GM19372 (cell line): ENCODE measurements at regions not wholly inside any gene's neighbourhood (a gene's known extent, or its start where the extent isn't known, plus 50 kb on each side); places are given as distances from the start of the nearest gene placed in this dataset.
"Not testable (repeated sequence)": the region's sequence is repeated elsewhere in the genome, so short reads cannot be mapped to it uniquely, and the experiment has no call there.

Experiments
- ATAC-seq: cut with Tn5 transposase; IDR thresholded peaks from one replicate; pipeline ENCODE4 v1.9.1; 2021; ENCODE audit warnings: mild to moderate bottlenecking, low read depth, moderate library complexity; ENCODE audit not compliant: unreplicated experiment

DNA sequence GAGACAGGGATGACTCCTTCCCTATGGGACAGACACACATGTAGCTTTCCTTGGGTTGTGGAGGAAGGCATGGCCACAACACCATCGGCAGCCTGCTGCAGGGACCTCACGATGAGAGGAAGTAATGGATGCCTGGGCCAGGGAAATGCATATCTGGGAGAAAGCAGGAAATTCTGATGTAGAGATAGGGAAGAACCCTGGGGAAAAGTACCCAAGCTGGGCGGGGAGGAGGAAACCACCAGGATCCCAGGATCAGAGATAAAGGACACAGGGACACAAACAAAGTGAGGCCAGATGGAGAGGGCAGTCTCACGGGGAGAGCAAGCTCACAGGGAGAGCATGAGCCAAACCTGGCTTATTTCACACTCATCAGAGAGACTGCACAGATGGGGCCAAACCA is 294.7 kb upstream of the TEKT4 start:
- ATAC-seq, result not testable (repeated sequence)

DNA sequence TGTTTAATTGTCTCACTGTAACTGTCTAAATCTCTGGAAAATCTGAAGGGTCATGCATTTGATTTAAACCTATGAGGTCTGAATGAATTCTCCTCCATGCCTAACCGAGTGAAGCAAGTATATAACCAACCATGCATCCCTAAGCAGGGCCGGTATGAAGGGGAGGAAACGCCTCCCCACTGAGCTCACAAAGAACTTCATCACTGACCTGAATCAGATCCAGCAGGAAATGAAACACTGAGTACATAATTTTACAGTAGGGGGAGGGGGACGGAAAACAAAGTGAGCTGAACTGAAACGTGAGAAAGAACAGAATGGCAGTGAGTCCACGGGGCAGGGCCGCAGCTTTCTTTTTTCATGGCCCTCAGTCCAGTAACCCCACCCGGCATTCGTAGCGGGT is 294.1 kb upstream of the TEKT4 start:
- ATAC-seq, result not testable (repeated sequence)

DNA sequence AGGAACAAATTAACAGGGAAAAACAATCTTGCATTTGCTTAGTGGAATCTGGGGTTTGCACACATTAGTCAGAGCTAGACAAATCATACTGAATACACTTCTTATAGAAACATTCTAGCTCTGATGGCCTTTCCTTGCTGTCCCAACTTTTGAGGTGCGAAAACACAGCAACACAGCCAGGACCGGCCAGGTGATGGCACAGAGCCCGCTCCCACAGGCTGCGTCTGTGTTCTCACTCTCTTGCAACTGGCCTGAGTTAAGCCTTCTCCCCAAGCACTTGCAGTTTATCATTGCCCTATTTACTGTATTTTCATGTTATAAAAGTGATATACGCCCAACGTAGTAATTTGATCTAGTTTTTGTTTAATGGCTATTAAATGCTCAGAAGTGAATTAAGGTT is 292.0 kb upstream of the TEKT4 start:
- not testable (repeated sequence) for ATAC-seq

DNA sequence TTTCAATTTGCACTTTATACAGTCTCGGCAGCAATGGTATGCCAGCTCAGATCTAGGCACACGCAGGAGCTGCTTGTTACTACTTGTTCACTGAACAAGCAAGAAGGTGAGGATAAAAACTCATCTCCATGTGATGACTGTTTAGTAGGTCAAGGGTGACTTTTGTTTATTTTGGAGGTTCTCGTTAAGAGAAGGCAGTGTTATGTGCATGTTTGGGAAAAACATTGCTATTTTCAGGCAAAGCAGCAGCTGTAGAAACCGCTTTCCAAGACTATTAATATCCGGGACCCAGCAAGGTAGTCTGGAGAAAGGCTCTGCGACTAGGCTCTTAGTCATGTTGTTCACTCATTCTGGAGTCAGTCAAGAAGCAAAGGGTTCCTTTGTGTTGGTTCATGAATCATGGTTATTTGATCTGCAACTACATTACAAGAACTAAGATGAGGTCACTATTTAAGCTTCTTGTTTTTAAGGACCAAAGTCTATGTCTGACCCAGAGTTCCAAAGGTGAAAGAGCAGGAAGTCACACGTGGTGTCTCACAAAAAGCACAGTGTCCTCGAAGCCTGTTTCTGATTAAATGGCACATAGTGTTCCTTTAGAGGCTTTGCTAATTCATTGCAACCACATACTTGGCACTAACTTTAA is 288.0 kb upstream of the TEKT4 start:
- ATAC-seq, result not testable (repeated sequence)

DNA sequence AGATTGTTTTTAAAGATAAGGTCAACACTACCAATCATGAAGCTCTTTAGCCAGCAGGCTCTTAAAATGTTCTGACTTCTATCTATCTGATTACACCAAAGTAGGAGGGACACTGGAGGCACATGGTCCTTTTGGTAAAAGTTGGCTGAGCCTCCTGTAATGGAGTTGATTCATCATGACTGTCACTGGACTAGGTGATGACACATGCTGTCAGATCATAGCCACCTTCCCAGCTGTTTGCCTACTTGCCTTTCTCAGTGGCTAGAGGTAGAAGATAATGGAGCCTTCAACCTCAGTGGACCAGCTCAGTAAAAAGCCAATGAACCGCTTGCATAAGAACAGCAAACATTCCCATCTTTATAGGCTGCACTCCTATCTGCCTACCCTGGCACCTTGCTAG is 286.7 kb upstream of the TEKT4 start:
- not testable (repeated sequence) for ATAC-seq

DNA sequence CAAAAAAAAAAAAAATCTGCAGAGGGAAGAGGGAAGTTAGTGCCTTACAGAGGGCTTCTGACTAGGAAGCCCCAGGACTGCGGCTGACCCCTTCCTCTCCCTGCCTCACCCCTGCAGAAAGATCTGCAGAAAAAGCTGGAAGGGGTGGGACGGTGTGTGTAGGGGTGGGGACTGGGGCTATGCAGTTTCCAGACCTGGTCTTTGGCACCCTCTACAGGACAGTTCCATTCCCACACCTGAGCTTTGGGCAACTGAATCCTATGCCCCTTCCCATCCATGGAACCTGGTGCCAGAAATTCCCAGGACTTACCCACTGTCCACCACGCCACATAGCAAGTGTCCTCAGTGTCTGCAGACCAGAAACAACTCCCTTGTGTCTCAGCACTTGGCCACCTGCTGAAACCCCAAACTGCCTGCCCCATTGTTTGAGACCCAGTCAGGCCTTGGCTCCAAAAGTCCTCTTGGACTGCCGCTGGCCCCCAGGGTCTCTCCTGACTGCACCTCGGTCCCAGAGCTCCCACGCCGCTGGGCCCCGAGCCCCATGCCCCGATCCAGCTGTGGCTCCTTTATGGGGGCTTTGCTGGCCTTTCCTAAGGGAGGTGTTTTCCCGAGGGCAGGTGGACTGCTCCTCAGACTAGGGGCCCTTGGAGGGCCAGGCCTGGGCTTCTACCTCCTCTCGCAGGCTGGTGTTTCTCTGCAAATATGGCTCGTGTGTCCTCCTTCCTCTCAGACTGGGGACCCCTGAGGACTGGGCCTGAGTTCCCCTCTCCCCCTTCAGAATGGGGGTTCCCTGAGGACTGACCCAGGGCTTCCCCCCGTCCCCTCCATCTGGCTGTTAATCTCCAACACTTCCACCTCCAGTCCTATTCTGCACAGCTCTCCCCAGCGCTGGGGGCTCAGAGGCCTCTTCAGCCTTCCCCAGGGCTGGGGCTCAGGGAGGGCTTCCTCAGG is 284.9 kb upstream of the TEKT4 start:
- ATAC-seq, result not testable (repeated sequence)

DNA sequence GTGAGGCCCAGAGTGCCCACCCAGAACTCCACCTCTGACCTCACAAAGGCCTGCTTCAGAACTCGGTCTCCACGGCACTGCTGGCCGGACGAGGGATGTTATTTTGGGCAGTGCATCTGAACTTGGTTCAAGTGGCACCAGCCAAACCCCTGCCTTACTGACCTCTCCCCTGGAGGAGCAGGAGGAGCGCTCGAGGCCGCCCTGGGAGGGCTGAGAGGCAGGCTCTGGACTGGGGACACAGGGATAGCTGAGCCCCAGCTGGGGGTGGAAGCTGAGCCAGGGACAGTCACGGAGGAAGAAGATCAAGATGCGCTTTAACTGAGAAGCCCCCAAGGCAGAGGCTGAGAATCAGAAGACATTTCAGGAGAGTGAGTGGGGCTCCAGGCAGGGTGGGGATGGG is 284.2 kb upstream of the TEKT4 start:
- ATAC-seq, result not testable (repeated sequence)

DNA sequence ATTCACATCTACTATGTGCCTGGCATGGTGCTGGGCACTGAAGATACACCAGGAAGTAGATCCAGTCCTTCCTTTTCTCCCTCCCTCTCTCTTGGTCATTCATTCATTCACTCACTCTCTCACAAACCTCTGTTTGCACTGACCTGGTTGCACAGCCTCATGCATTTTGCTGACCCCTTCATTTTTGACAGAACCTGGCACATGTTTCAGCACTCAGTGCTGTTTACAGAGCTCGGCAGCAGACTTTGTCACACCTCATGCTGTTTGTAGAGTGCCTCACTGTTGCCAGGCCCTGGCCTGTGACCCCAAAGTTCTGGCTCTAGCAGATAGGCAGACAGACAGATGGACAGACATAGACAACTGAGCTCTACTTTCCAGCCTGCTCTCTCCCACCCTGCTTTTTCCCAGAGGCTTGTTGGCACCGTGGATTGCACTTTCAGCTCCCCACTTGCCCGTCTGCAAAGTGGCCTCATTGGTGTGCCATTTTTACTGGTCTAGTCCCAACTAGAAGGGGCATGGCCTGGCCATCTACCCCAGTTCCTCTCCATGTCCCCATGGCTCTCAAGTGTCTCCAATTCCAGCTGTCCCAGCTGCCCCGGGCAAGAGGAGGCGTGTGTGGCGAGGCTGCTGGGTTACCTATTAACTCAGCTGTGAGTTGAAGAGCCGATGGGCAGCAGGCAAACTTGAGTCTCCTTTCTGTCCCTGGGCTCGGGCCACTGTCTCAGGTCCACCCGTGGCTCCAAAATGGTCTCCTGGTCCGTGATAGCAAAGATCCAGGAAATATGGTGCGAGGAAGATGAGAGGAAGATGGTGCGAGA is 277.0 kb upstream of the TEKT4 start:
- ATAC-seq, result not testable (repeated sequence)

DNA sequence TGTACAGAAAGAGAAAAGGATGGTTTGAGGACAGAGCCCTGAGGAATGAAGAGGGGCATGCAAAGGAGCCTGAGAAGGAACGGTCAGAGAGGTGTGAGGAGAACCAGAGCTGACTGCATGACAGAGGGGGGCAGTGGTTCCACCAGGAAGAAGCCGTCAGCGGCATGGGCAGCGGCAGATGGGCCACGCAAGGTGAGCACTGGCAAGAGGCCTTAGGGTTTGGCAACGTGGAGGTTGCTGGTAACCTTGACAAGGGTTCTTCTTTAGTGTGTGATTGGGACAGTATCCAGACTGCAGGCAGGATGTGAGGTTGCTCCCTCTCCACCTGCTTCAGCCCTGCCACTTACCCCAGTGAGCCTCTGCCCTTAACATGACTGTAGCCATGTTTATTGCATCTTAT is 275.3 kb upstream of the TEKT4 start:
- ATAC-seq, result not testable (repeated sequence)

DNA sequence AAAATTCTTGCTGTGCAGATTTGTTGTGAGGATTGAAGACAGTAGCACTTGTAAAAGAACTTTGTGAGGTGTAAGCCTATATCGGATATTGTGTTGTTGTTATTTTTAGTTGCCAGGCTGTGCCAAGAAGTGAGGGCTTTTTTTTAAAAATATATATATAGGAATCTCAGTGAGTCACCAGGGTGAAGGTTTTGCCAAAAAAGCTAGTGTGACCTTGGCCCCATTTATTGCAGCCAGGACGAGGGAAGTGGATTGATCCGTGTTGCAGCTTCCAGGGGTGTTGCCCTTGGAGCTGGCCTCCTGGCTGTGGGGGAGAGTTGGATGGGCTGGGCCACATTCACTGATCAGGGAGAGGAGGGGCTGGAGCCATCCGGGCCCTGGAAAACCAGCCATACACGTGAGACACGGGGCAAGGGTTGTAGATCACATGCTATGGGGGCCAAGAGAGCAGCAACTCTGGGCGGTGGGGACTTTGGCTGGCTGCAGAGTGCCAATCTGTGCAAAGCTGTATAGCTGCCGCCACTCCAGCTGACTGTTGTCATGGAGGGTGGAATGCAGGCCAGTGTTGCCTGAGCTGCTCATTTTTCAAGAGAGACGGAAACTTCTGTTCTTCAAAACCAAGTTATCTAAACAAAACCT is 273.0 kb upstream of the TEKT4 start:
- ATAC-seq, result not testable (repeated sequence)

DNA sequence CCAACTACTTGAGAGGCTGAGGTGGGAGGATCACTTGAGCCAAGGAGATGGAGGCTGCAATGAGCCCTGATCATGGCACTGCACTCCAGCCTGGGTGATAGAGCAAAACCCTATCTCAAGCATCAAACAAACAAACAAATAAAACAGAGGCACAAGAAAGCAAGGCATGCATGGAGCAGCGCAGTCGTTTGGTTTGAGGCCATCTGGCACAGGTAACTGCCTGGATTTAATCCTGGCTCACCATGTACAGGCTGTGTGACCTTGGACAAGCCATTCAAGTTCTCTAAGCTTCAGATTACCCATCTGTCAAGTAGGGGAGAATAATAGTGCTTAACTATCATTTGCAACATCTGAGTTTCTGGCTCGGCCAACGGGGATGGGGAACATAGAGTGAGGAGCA is 270.3 kb upstream of the TEKT4 start:
- not testable (repeated sequence) for ATAC-seq

DNA sequence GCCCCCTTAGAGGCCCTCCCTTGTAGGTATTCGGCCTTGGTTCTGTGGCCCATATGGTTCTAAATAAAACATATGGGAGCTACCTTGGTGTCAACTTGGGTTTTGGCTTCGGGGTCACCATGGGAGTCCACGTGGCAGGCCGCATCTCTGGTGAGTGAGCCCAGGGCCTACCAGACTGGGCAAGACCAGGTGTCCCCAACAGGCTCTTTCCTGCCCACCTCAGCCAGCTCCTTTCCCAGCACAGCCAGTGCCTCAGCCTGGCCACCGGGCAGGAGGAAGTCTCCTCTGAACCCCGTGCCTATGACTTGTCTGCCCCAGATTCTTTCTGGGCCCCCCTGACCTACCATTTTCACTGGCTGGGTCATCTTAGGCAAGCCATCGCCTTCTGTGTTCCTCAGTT is 268.8 kb upstream of the TEKT4 start:
- ATAC-seq, result no peak

DNA sequence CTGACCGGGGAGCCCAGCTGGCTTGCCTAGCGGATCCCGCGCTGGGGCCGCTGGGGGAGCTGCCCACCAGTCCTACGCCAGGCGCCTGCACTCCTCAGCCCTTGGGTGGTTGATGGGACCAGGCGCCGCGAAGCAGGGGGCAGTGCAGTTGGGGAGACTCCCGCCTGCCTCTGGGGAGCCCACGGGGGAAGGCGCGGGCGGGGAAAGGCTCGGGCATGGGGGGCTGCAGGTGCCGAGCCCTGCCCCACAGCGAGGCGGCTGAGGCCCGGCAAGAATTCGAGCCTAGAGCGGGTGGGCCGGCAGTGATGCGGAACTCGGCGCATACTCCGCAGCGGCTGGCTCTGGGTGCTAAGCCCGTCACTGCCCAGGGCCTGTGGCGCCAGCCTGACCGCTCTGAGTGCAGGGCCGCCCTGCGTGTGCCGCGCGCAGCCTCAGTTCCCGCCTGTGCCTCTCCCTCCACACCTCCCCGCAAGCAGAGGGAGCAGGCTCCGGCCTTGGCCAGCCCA is 249.1 kb upstream of the TEKT4 start:
- ATAC-seq, result no peak

DNA sequence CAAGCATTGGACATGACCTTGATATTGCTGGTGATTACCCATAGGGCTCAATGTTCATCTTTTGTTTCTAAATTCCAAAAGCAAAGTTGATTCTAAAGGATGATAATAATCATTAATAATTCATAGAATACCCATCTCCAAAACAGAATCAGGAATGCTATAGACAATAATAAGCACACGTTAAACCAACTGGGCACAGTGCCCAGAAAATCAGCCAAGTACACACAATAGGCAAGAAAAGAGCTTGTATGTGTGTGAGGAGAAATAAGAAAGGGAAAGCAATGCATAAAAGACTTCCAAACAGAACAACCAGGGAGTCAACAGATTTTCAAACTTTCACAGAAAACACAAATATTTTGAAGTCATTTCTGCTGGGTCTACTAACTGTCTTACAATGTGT is 242.3 kb upstream of the TEKT4 start:
- ATAC-seq, result not testable (repeated sequence)

DNA sequence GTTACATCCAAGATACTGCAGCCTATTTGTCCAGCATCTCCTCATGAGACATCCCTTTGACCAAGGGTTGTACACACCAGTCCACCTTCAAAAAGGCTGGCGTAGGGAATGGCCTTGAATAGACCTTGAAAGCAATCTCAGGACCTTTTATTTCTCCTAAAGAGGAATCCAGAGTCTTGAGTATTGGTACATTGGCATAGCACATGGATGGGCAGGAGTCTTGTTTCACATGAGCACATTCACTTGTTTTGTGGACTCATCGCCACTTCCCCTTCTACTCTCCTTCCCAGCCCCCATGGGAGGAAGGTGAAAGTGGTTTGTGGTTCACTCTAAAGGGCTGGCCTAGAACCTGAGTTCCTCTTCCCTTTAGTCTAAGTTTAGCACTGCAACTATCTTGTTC is 229.8 kb upstream of the TEKT4 start:
- ATAC-seq, result not testable (repeated sequence)

DNA sequence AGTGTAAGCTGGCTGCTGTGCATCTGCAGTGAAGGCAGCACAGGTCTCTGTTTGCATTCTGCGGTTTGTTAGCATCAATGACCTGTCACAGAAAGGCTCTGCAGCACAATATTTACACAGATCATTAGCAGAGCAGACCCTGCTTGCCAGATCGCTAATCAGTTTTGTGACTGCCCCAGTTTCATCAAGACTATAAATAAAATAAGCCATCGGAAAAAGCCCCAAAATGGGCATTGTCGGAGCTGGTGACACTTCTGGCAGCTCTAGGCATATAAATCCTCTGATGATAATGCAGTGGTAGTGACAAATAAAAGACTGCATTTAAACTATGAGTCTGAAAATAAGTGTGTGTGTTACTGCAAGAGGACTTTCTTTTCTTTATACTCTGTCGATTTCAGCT is 219.1 kb upstream of the TEKT4 start:
- ATAC-seq, result not testable (repeated sequence)

DNA sequence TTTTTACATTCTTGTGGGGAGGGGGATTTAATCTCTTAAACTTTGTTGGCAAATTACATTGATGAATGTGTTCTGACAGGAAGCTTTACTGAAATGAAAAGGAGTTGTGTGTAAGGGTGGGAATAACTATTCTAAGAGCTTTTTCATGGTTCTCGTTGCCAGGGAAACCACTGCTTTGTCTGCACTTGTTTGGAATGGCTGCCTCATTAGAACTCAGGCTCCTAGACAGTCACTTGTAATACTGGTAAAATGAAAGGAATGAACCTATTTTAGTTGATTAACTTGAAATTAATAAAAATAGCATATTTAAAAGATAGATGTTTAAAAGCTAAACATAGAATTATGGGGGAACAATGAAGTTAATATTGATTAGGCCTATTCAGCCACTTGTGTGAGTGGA is 201.4 kb upstream of the TEKT4 start:
- ATAC-seq, result not testable (repeated sequence)

DNA sequence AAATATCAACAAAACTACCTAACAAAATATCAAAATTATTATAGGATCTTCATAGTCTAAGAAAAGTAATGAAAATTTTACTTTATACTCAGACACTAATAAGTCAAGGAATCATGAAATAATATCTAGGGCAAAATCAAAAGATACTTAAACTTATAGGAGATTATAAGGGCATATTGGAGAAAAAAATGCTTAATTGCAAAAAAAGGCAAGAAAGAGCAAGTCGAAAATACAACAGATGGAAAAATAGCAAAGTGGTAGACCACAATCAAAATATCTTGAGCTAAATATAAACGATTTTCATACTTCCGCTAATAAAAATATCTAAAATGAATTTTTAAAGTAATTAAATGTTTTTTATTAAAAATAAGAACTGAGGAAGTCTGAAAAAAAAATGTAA is 177.0 kb upstream of the TEKT4 start:
- not testable (repeated sequence) for ATAC-seq

DNA sequence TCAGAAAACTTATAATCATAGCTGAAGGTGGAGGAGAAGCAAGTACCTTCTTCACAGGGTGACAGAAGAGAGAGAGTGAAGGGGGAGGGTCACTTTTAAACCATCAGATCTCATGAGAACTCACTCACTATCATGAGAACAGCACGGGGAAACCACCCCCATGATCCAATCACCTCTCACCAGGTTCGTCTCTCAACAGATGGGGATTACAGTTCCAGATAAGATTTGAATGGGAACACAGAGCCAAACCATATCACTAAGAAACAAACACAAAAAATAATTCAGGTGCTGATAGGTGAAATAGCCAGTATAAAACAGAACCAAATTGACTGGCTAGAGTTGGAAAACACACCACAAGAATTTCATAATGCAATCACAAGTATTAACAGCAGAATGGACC is 162.2 kb upstream of the TEKT4 start:
- not testable (repeated sequence) for ATAC-seq

DNA sequence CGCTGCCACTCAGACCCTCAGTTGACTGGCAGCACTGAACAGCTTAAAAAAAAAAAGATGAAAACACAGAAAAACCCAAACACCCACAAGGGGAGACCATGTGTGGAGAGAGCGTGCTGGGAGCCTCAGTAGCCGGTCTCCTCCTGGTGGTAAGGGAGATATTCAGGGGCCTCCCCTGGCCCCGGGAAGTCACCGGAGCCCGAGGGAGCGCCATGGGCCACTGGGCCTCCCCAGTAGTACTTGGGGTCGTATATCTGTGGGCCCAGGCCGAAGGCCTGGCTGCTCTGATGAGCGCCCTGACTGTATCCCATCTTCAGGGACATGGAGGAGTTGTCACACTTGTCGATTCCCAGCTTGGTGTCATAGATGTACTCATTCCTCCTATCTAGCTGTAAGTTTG is 145.7 kb upstream of the TEKT4 start:
- no peak for ATAC-seq
